GM04504 (cell line): ENCODE measurements at regions not wholly inside any gene's neighbourhood (a gene's known extent, or its start where the extent isn't known, plus 50 kb on each side); places are given as distances from the start of the nearest gene placed in this dataset.

Experiments
- DNase-seq: peaks from one replicate; pipeline ENCODE4 v3.0.0-alpha.2; 2012; ENCODE audit warnings: low read depth

- no peak for DNase-seq
Observed at GRCh38 chr2:30048636-30049175, 98.1 kb upstream of the YPEL5 start.

GRCh38 chr2:30055548-30055947, 91.3 kb upstream of the YPEL5 start:
- DNase-seq: no peak

GRCh38 chr2:30060562-30060961, 86.2 kb upstream of the YPEL5 start:
- no peak for DNase-seq

GRCh38 chr2:30068067-30068466, 78.7 kb upstream of the YPEL5 start:
- no peak for DNase-seq

GRCh38 chr2:30072250-30072842, 74.5 kb upstream of the YPEL5 start:
- DNase-seq: peak; percentile 48

- no peak for DNase-seq
Observed at GRCh38 chr2:30073523-30073922, 73.3 kb upstream of the YPEL5 start.

GRCh38 chr2:30074023-30074422, 72.8 kb upstream of the YPEL5 start:
- no peak for DNase-seq

GRCh38 chr2:30078521-30078920, 68.3 kb upstream of the YPEL5 start:
- DNase-seq: no peak

GRCh38 chr2:30084915-30085314, 61.9 kb upstream of the YPEL5 start:
- no peak for DNase-seq

GRCh38 chr2:30089171-30089570, 57.6 kb upstream of the YPEL5 start:
- DNase-seq: no peak

GRCh38 chr2:30095402-30095801, 51.4 kb upstream of the YPEL5 start:
- DNase-seq: no peak

GRCh38 chr2:30096451-30096850, 50.4 kb upstream of the YPEL5 start:
- DNase-seq: no peak
